Smooth muscle cell (in vitro differentiated cells): ENCODE measurements at regions not wholly inside any gene's neighbourhood (a gene's known extent, or its start where the extent isn't known, plus 50 kb on each side); places are given as distances from the start of the nearest gene placed in this dataset.

Experiments
- DNase-seq: peaks from one replicate; lab custom pipeline; 2025; ENCODE audit not compliant: unreplicated experiment; lab: John Stamatoyannopoulos, UW
- H2AFZ ChIP-seq: fragments of 200-600 bp; sonication (generic); 2 replicates; pipeline ENCODE4 v1.6.0; 2016; ENCODE audit warnings: antibody characterized with exemption, low read depth, mild to moderate bottlenecking
- H3F3A ChIP-seq: fragments of 200-600 bp; sonication (generic); 2 replicates; pipeline ENCODE4 v1.6.0; 2017; ENCODE audit warnings: antibody characterized with exemption, low read depth
- H3K27ac ChIP-seq: fragments of 200-600 bp; sonication (generic); 2 replicates; pipeline ENCODE4 v1.5.1; 2016; ENCODE audit warnings: low read depth, mild to moderate bottlenecking
- H3K27me3 ChIP-seq: fragments of 200-600 bp; sonication (generic); 2 replicates; pipeline ENCODE4 v1.6.1; 2016; ENCODE audit warnings: low read depth, mild to moderate bottlenecking
- H3K36me3 ChIP-seq: fragments of 200-600 bp; sonication (generic); 2 replicates; pipeline ENCODE4 v1.5.1; 2016; ENCODE audit warnings: low read depth
- H3K4me1 ChIP-seq: fragments of 200-600 bp; sonication (generic); 2 replicates; pipeline ENCODE4 v1.5.1; 2016; ENCODE audit warnings: low read depth
- H3K4me2 ChIP-seq: fragments of 200-600 bp; sonication (generic); 2 replicates; pipeline ENCODE4 v1.6.0; 2016; ENCODE audit warnings: mild to moderate bottlenecking
- H3K4me3 ChIP-seq: fragments of 200-600 bp; sonication (generic); 2 replicates; pipeline ENCODE4 v1.5.1; 2016; ENCODE audit warnings: mild to moderate bottlenecking
- H3K79me2 ChIP-seq: fragments of 200-600 bp; sonication (generic); 2 replicates; pipeline ENCODE4 v1.6.0; 2016; ENCODE audit warnings: low read depth, mild to moderate bottlenecking
- H3K9ac ChIP-seq: fragments of 200-600 bp; sonication (generic); 2 replicates; pipeline ENCODE4 v1.6.0; 2016; ENCODE audit warnings: low read depth
- H3K9me3 ChIP-seq: fragments of 200-600 bp; sonication (generic); replicated peaks from 2 replicates; pipeline ENCODE4 v1.5.1; 2016; ENCODE audit warnings: low read depth
- H4K20me1 ChIP-seq: fragments of 200-600 bp; sonication (generic); 2 replicates; pipeline ENCODE4 v1.6.0; 2016; ENCODE audit warnings: low read depth
- WGBS: methylation state at CpG from one replicate; pipeline ENCODE4 v1.1.7; 2016; ENCODE audit warnings: low lambda C conversion rate; 5-methylcytosine and 5-hydroxymethylcytosine counted together
- TF ChIP-seq, protein P1 (sequence below): fragments of 200-600 bp; sonication (generic); IDR thresholded peaks from 2 replicates; pipeline ENCODE4 v1.5.1; 2017; ENCODE audit warnings: borderline replicate concordance, mild to moderate bottlenecking, antibody characterized with exemption; ENCODE audit not compliant: insufficient read depth, poor library complexity, severe bottlenecking

DNA sequence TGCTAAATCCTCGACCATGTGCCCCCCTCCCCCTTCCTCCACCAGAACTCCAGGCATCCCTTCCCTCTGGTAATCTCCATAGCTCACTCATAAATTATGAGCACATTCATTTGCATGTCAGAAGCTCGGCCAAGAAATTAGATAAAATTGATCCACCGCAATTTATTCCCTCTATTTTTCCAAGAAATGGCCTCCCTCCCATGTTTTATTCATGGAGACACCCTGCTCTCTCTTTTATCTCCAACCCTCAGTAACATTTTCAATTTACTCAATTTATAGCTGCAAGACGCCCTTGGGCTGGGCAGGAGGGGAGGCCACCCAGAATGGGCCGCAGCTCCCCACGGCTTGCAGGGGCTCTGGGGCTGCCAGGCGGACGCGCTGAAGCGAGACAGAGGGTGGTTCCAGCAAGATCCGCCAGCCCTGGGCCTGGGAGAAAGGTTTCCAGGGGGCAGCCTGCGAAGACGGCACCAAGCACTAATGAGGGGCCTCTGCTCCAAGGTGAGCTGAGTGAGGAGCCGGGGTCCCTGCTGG lies 54.7 kb upstream of the ZNF423 start:
- 89% methylated on average over 14 of the region's 14 CpGs for WGBS
- TF ChIP-seq, protein P1, sequence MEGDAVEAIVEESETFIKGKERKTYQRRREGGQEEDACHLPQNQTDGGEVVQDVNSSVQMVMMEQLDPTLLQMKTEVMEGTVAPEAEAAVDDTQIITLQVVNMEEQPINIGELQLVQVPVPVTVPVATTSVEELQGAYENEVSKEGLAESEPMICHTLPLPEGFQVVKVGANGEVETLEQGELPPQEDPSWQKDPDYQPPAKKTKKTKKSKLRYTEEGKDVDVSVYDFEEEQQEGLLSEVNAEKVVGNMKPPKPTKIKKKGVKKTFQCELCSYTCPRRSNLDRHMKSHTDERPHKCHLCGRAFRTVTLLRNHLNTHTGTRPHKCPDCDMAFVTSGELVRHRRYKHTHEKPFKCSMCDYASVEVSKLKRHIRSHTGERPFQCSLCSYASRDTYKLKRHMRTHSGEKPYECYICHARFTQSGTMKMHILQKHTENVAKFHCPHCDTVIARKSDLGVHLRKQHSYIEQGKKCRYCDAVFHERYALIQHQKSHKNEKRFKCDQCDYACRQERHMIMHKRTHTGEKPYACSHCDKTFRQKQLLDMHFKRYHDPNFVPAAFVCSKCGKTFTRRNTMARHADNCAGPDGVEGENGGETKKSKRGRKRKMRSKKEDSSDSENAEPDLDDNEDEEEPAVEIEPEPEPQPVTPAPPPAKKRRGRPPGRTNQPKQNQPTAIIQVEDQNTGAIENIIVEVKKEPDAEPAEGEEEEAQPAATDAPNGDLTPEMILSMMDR = no peak

DNA sequence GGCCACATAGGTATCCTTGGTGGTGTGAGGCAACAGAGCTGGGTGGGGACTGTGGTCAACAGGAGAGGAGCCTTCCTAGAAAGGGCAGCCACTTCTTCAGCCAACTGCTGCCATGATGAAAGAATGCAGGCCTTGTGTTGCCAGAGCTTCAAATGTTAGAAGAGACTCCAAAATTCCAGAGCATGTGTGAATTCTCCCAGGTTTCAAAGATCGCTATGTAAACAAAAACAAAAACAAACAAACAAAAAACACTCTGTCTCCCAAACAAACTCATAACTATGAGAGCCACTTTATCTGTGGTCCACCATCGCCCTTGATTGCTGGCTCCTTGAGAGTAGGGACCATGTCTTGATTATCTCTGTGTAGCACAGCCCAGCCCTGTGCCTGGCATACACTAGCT lies 55.5 kb upstream of the ZNF423 start:
- H3F3A ChIP-seq = no peaks in the 10 kb centered on the region
- H2AFZ ChIP-seq = no peak overlapping the region
- H3K79me2 ChIP-seq = no peaks in the 10 kb centered on the region
- H3K27me3 ChIP-seq = no peaks in the 10 kb centered on the region
- WGBS = 88% methylated on average over 2 of the region's 2 CpGs
- no peak overlapping the region for H3K4me3 ChIP-seq
- no peak for DNase-seq
- H3K4me2 ChIP-seq = no peak overlapping the region
- no peaks in the 10 kb centered on the region for H3K9me3 ChIP-seq
- H4K20me1 ChIP-seq = no peaks in the 10 kb centered on the region
- no peak overlapping the region for H3K27ac ChIP-seq
- H3K4me1 ChIP-seq = no peaks in the 10 kb centered on the region
- H3K36me3 ChIP-seq = no peaks in the 10 kb centered on the region
- H3K9ac ChIP-seq = no peak overlapping the region
- TF ChIP-seq, protein P1 = no peak

More for the DNA sequence above, 54.7 kb upstream of the ZNF423 start:
- Histone ChIP-seq H3K9me3 (no peaks in the 10 kb centered on the region), H3K27me3 (no peaks in the 10 kb centered on the region), H3K4me3 (no peak overlapping the region), H3K9ac (no peak overlapping the region), H3F3A (no peaks in the 10 kb centered on the region), H3K27ac (no peak overlapping the region), H3K36me3 (no peaks in the 10 kb centered on the region), H3K4me1 (no peaks in the 10 kb centered on the region), H2AFZ (no peak overlapping the region), H4K20me1 (no peaks in the 10 kb centered on the region), H3K4me2 (no peak overlapping the region), H3K79me2 (no peaks in the 10 kb centered on the region)
- DNase-seq = no peak

DNA sequence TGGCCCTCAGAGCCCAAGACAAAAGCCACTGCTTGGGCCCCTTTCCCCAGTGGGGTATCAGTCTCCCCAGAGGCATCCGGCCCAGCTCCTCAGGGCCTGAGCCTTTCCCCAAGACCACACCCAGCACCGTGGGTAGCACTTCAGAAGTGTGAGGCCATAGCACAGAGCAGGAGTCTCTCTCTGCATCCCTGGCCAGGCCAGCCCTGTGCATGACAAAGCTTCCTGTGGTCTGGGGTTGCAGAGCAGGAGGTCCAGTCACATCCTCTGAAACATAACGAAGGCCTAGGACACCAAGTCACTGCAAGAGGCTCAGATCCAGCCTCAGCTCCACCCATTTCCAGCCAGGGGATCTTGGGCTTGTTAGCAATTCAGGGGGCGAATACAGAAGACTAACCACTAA lies 56.8 kb upstream of the ZNF423 start:
- Histone ChIP-seq H2AFZ (no peak overlapping the region), H3K27ac (no peak overlapping the region), H3K9ac (no peak overlapping the region), H3K36me3 (no peaks in the 10 kb centered on the region), H3K4me2 (no peak overlapping the region), H3F3A (no peaks in the 10 kb centered on the region), H3K79me2 (no peaks in the 10 kb centered on the region), H3K9me3 (no peaks in the 10 kb centered on the region), H4K20me1 (no peaks in the 10 kb centered on the region), H3K4me3 (no peak overlapping the region), H3K4me1 (no peaks in the 10 kb centered on the region), H3K27me3 (no peaks in the 10 kb centered on the region)
- DNase-seq = no peak
- TF ChIP-seq, protein P1 = no peak
- 73% methylated on average over 4 of the region's 4 CpGs for WGBS

DNA sequence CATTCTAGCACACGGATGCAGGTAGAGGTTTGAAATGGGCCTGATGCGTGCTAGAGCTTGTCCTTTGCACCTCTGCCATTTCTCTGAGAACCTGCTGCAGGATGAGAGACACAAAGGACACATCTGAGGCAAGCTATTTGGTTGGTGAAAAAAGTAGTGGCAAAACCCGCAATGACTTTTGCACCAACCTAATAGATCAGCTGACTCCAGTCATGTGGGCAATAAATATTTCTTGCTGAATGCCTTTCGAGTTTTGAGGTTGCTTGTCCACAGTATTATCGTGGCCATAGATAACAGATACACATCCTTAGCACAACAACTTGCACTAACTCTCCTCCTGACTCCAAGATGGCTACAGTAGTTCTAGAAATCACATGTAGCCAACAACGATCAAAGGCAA lies 57.8 kb upstream of the ZNF423 start:
- 89% methylated on average over 6 of the region's 6 CpGs for WGBS
- Histone ChIP-seq H3K79me2 (no peaks in the 10 kb centered on the region), H3K4me1 (no peaks in the 10 kb centered on the region), H4K20me1 (no peaks in the 10 kb centered on the region), H2AFZ (no peak overlapping the region), H3K27ac (no peak overlapping the region), H3K9ac (no peak overlapping the region), H3K4me3 (no peak overlapping the region), H3K4me2 (no peak overlapping the region), H3K36me3 (no peaks in the 10 kb centered on the region), H3K27me3 (no peaks in the 10 kb centered on the region), H3F3A (no peaks in the 10 kb centered on the region), H3K9me3 (no peaks in the 10 kb centered on the region)
- TF ChIP-seq, protein P1 = no peak
- DNase-seq = no peak
